H1 (cell line): ENCODE measurements at regions not wholly inside any gene's neighbourhood (a gene's known extent, or its start where the extent isn't known, plus 50 kb on each side); places are given as distances from the start of the nearest gene placed in this dataset.

Source experiments
- CTCF ChIA-PET: fragments of 300-600 bp; sonication (Branson Sonifier 250); formaldehyde crosslinking; loops from one replicate; lab custom pipeline; 2021; ENCODE audit not compliant: partially characterized antibody; lab: Charles Lee
- POLR2A ChIA-PET: fragments of 300-600 bp; sonication (Branson Sonifier 250); formaldehyde crosslinking; loops from one replicate; lab custom pipeline; 2021; ENCODE audit warnings: inconsistent platforms; ENCODE audit not compliant: partially characterized antibody; lab: Charles Lee
- DNase-seq, 2 experiments: peaks; one replicate each; pipeline versions ENCODE4 v3.0.0 to v3.0.0-alpha.2; 2010 to 2022; ENCODE audit warnings: low spot score in 2 of 2, low read depth in 1 of 2, mixed read lengths in 1 of 2
- FAIRE-seq: peaks from 2 replicates; lab custom pipeline; 2011; peaks lifted over from hg19 to GRCh38; lab: Jason Lieb, UNC
- H2AFZ ChIP-seq: 2 replicates; pipeline ENCODE4 v1.8.1; 2012; ENCODE audit warnings: low read length, inconsistent platforms
- H2AK5ac ChIP-seq: 2 replicates; pipeline ENCODE4 v1.6.1; 2013; ENCODE audit warnings: low read depth, low read length
- H2BK120ac ChIP-seq: replicated peaks from 2 replicates; pipeline ENCODE3; 2013; ENCODE audit warnings: low read depth, low read length, inconsistent platforms
- H2BK12ac ChIP-seq: 2 replicates; pipeline ENCODE4 v1.6.1; 2013; ENCODE audit warnings: low read depth, low read length
- H2BK15ac ChIP-seq: 2 replicates; pipeline ENCODE4 v1.6.1; 2013; ENCODE audit warnings: low read length
- H2BK20ac ChIP-seq: 2 replicates; pipeline ENCODE4 v1.6.1; 2013; ENCODE audit warnings: low read length
- H2BK5ac ChIP-seq: 2 replicates; pipeline ENCODE4 v1.6.1; 2013; ENCODE audit warnings: low read depth, low read length
- H3K14ac ChIP-seq: 2 replicates; pipeline ENCODE4 v1.6.1; 2013; ENCODE audit warnings: inconsistent platforms; ENCODE audit not compliant: insufficient read length
- H3K18ac ChIP-seq: 2 replicates; pipeline ENCODE4 v1.6.1; 2013; ENCODE audit warnings: low read length; ENCODE audit errors: extremely low read depth
- H3K23ac ChIP-seq: 2 replicates; pipeline ENCODE4 v1.6.1; 2013; ENCODE audit warnings: inconsistent platforms; ENCODE audit not compliant: insufficient read length
- H3K23me2 ChIP-seq: 2 replicates; pipeline ENCODE4 v1.6.1; 2013; ENCODE audit warnings: low read depth, low read length
- H3K27ac ChIP-seq: 2 replicates; pipeline ENCODE4 v1.6.1; 2011; ENCODE audit warnings: low read depth, low read length, inconsistent platforms
- H3K27me3 ChIP-seq, 4 experiments: replicated peaks in 1 of 4; 1 replicate in 1 of 4; 2 replicates in 3 of 4; pipeline versions ENCODE4 v1.6.1 to v1.8.1; 2011 to 2013; ENCODE audit warnings: low read length in 3 of 4, mild to moderate bottlenecking in 3 of 4, inconsistent platforms in 2 of 4, mixed read lengths in 2 of 4, moderate library complexity in 1 of 4; ENCODE audit not compliant: control insufficient read depth in 3 of 4, insufficient read depth in 3 of 4; ENCODE audit errors: extremely low read depth in 1 of 4
- H3K36me3 ChIP-seq, 4 experiments: 2 replicates each; pipeline versions ENCODE4 v1.6.1 to v1.8.1; 2011 to 2013; ENCODE audit warnings: mild to moderate bottlenecking in 4 of 4, low read length in 3 of 4, moderate library complexity in 2 of 4, control low read depth in 1 of 4, inconsistent platforms in 1 of 4; ENCODE audit not compliant: insufficient read depth in 4 of 4, control insufficient read depth in 2 of 4
- H3K4ac ChIP-seq: replicated peaks from 2 replicates; pipeline ENCODE3; 2013; ENCODE audit warnings: low read length, low read depth, mixed read lengths, inconsistent platforms; ENCODE audit not compliant: insufficient read length
- H3K4me1 ChIP-seq, 4 experiments: replicated peaks in 1 of 4; 1 replicate in 1 of 4; 2 replicates in 3 of 4; pipeline versions ENCODE4 v1.6.1 to v1.8.1; 2011 to 2013; ENCODE audit warnings: low read length in 3 of 4, inconsistent platforms in 2 of 4, mixed read lengths in 1 of 4; ENCODE audit not compliant: insufficient read depth in 4 of 4, control insufficient read depth in 3 of 4
- H3K4me2 ChIP-seq, 2 experiments: 2 replicates each; pipeline versions ENCODE4 v1.6.1 to v1.8.1; 2011 to 2013; ENCODE audit warnings: low read depth in 2 of 2, low read length in 2 of 2, control low read depth in 1 of 2, inconsistent platforms in 1 of 2, mild to moderate bottlenecking in 1 of 2; ENCODE audit not compliant: insufficient read depth in 1 of 2
- H3K4me3 ChIP-seq, 4 experiments: fragments of 200-600, 300-600 bp in 1 of 4; sonication (generic), shearing (Covaris generic), sonication (Bioruptor Twin) in 1 of 4; 2 replicates each; pipeline versions ENCODE4 v1.5.1 to v1.8.1; 2011 to 2016; ENCODE audit warnings: low read length in 4 of 4, low read depth in 3 of 4, control low read depth in 2 of 4, inconsistent platforms in 2 of 4, mild to moderate bottlenecking in 2 of 4, mixed read lengths in 1 of 4, moderate library complexity in 1 of 4; ENCODE audit not compliant: insufficient read depth in 2 of 4; ENCODE audit errors: extremely low read depth in 1 of 4
- H3K56ac ChIP-seq: replicated peaks from 2 replicates; pipeline ENCODE3; 2013; ENCODE audit warnings: low read depth, mild to moderate bottlenecking, mixed read lengths, low read length, inconsistent platforms; ENCODE audit not compliant: insufficient read length
- H3K79me1 ChIP-seq: 2 replicates; pipeline ENCODE4 v1.6.1; 2013; ENCODE audit warnings: low read depth, low read length, control low read depth
- H3K79me2 ChIP-seq, 2 experiments: 2 replicates each; pipeline versions ENCODE4 v1.6.1 to v1.8.1; 2012 to 2013; ENCODE audit warnings: low read length in 2 of 2, mild to moderate bottlenecking in 2 of 2, inconsistent platforms in 1 of 2; ENCODE audit not compliant: insufficient read depth in 2 of 2, control insufficient read depth in 1 of 2
- H3K9ac ChIP-seq, 4 experiments: replicated peaks in 1 of 4; 1 replicate in 1 of 4; 2 replicates in 3 of 4; pipeline versions ENCODE4 v1.6.1 to v1.8.1; 2011 to 2013; ENCODE audit warnings: low read depth in 3 of 4, low read length in 3 of 4, control low read depth in 2 of 4, mild to moderate bottlenecking in 2 of 4, moderate library complexity in 2 of 4, inconsistent platforms in 1 of 4; ENCODE audit errors: extremely low read depth in 1 of 4
- H3K9me3 ChIP-seq, 2 experiments: 2 replicates each; pipeline versions ENCODE4 v1.6.1 to v1.8.1; 2012 to 2013; ENCODE audit warnings: mild to moderate bottlenecking in 2 of 2, moderate library complexity in 2 of 2, control low read depth in 1 of 2, inconsistent platforms in 1 of 2, low read depth in 1 of 2, low read length in 1 of 2, mixed read lengths in 1 of 2; ENCODE audit not compliant: insufficient read depth in 2 of 2
- H4K20me1 ChIP-seq, 2 experiments: replicated peaks in 1 of 2; 2 replicates each; pipeline versions ENCODE3 to v1.8.1; 2011 to 2013; ENCODE audit warnings: inconsistent platforms in 2 of 2, low read length in 2 of 2, mild to moderate bottlenecking in 1 of 2; ENCODE audit not compliant: insufficient read depth in 2 of 2, control insufficient read depth in 1 of 2
- H4K5ac ChIP-seq: 2 replicates; pipeline ENCODE4 v1.6.1; 2013; ENCODE audit warnings: low read length, low read depth, mixed read lengths, inconsistent platforms; ENCODE audit not compliant: insufficient read length
- H4K8ac ChIP-seq: 2 replicates; pipeline ENCODE4 v1.8.0; 2013; ENCODE audit warnings: mild to moderate bottlenecking, moderate library complexity, low read length, inconsistent platforms; ENCODE audit not compliant: insufficient read depth; ENCODE audit errors: extremely low read depth
- H4K91ac ChIP-seq: replicated peaks from 2 replicates; pipeline ENCODE3; 2013; ENCODE audit warnings: low read length, mixed read lengths, inconsistent platforms; ENCODE audit not compliant: insufficient read length
- ATF3 ChIP-seq: IDR thresholded peaks from 2 replicates; pipeline ENCODE4 v1.6.1; 2011; ENCODE audit warnings: low read depth, mild to moderate bottlenecking, low read length; ENCODE audit not compliant: insufficient read depth
- BACH1 ChIP-seq: IDR thresholded peaks from 2 replicates; pipeline ENCODE4 v1.6.1; 2012; ENCODE audit warnings: low read length, improper control_type of control experiment
- CTCF ChIP-seq, 3 experiments: IDR thresholded peaks; 1 replicate in 2 of 3; 2 replicates in 1 of 3; pipeline versions ENCODE4 v1.5.1 to v1.6.1; 2011; ENCODE audit warnings: low read length in 3 of 3, mild to moderate bottlenecking in 3 of 3, inconsistent platforms in 2 of 3, low read depth in 1 of 3, moderate library complexity in 1 of 3; ENCODE audit not compliant: insufficient read depth in 1 of 3; ENCODE audit errors: control extremely low read depth in 1 of 3
- JUND ChIP-seq: IDR thresholded peaks from 2 replicates; pipeline ENCODE4 v1.6.1; 2011; ENCODE audit warnings: mild to moderate bottlenecking, improper control_type of control experiment, low read length
- KDM1A ChIP-seq: fragments of 200-600, 300-600 bp; sonication (generic); IDR thresholded peaks from 2 replicates; pipeline ENCODE4 v1.7.1; 2016; ENCODE audit warnings: mild to moderate bottlenecking, low read length, borderline replicate concordance
- KDM4A ChIP-seq: IDR thresholded peaks from one replicate; pipeline ENCODE4 v1.7.1; 2012; ENCODE audit warnings: low read depth, mild to moderate bottlenecking, moderate library complexity, low read length, inconsistent platforms; ENCODE audit not compliant: severe bottlenecking
- SAP30 ChIP-seq: fragments of 300-600 bp; sonication (generic); IDR thresholded peaks from 2 replicates; pipeline ENCODE4 v1.7.1; 2012; ENCODE audit warnings: low read length, moderate library complexity, mild to moderate bottlenecking, inconsistent platforms; ENCODE audit not compliant: insufficient read depth, insufficient replicate concordance
- SIRT6 ChIP-seq: IDR thresholded peaks from one replicate; pipeline ENCODE4 v1.7.1; 2012; ENCODE audit warnings: low read length, inconsistent platforms
- SIX5 ChIP-seq: IDR thresholded peaks from 2 replicates; pipeline ENCODE4 v1.6.1; 2011; ENCODE audit warnings: mild to moderate bottlenecking, low read depth, low read length
- SP1 ChIP-seq: IDR thresholded peaks from 2 replicates; pipeline ENCODE4 v1.6.1; 2011; ENCODE audit warnings: low read depth, low read length
- SP2 ChIP-seq: IDR thresholded peaks from 2 replicates; pipeline ENCODE4 v1.6.1; 2012; ENCODE audit warnings: mild to moderate bottlenecking, low read length, inconsistent platforms
- TAF1 ChIP-seq: IDR thresholded peaks from 2 replicates; pipeline ENCODE4 v1.6.1; 2011; ENCODE audit warnings: mild to moderate bottlenecking, low read depth, low read length
- WGBS, 2 experiments: shearing (Covaris generic) in 1 of 2; methylation state at CpG; one replicate each; pipeline versions ENCODE4 v1.1.6 to v1.1.7; 2013 to 2015; ENCODE audit warnings: low lambda C conversion rate in 2 of 2, mixed read lengths in 2 of 2, inconsistent platforms in 1 of 2, low coverage in 1 of 2, missing lambda C conversion rate in 1 of 2; ENCODE audit not compliant: insufficient replicate concordance in 2 of 2, insufficient coverage in 1 of 2, insufficient read length in 1 of 2; ENCODE audit errors: extremely low coverage in 1 of 2, missing lambda C conversion rate in 1 of 2; 5-methylcytosine and 5-hydroxymethylcytosine counted together

GRCh38 chr14:25484906-25485305 is 435.0 kb upstream of the STXBP6 start:
- Histone ChIP-seq H3K27ac (no peak overlapping the region), H3K4me3 (no peak overlapping the region), H3K27me3 (no peaks in the 10 kb centered on the region), H2BK120ac (no peak overlapping the region), H2AFZ (peak overlapping the region; percentile 94; the same call in 1 of the 2 replicates), H3K23me2 (no peaks in the 10 kb centered on the region), H2BK12ac (no peak overlapping the region), H3K18ac (no peak overlapping the region), H2BK20ac (no peak overlapping the region), H4K20me1 (no peaks in the 10 kb centered on the region), H2BK5ac (no peak overlapping the region), H3K23ac (no peak overlapping the region), H4K8ac (no peak overlapping the region), H3K79me2 (no peaks in the 10 kb centered on the region), H4K5ac (no peak overlapping the region), H3K36me3 (no peaks in the 10 kb centered on the region), H3K56ac (no peak overlapping the region), H3K4ac (no peak overlapping the region), H3K4me2 (no peak overlapping the region), H4K91ac (no peak overlapping the region), H3K79me1 (no peaks in the 10 kb centered on the region), H3K4me1 (no peaks in the 10 kb centered on the region), H3K9ac (no peak overlapping the region), H2AK5ac (no peak overlapping the region), H3K14ac (no peak overlapping the region), H2BK15ac (no peak overlapping the region), H3K9me3 (no peaks in the 10 kb centered on the region)
- ChIA-PET POLR2A (no interaction called here), CTCF (interaction anchor here (0.8 to 2.0 kb wide), 3 partner anchors 10 to 53 kb away, joined by 3 to 7 read pairs (median 4); no protein-coding TSS in a partner anchor)
- 94% methylated on average over 1 of the region's 1 CpG; no CpG with 5 or more reads in 1 of the 2 experiments for WGBS, 2 experiments
- FAIRE-seq, result no peak
- DNase-seq, result no peak
- TF ChIP-seq SP2 (no peak), SIRT6 (no peak), SAP30 (no peak), JUND (no peak), SIX5 (no peak), BACH1 (no peak), TAF1 (no peak), KDM1A (no peak), SP1 (no peak), ATF3 (no peak), CTCF (IDR thresholded peaks at IDR 0.05; ENCODE audit: control extremely low read depth in 1 of 3, insufficient read depth in 1 of 3, low read depth in 1 of 3, low read length in 3 of 3) (no peak), KDM4A (no peak)
